Stimulated activated CD4-positive, alpha-beta T cell treated with anti-CD3 and anti-CD28 coated beads, Interleukin-2, amount 100 ng/mL, for 24 hours (primary cell): ENCODE measurements at regions not wholly inside any gene's neighbourhood (a gene's known extent, or its start where the extent isn't known, plus 50 kb on each side); places are given as distances from the start of the nearest gene placed in this dataset.
"Not testable (repeated sequence)": the region's sequence is repeated elsewhere in the genome, so short reads cannot be mapped to it uniquely, and the experiment has no call there.

Experiments used
- DNase-seq, 2 donors: peaks; one replicate each; pipeline ENCODE4 v3.0.0-alpha.2; 2020

DNA sequence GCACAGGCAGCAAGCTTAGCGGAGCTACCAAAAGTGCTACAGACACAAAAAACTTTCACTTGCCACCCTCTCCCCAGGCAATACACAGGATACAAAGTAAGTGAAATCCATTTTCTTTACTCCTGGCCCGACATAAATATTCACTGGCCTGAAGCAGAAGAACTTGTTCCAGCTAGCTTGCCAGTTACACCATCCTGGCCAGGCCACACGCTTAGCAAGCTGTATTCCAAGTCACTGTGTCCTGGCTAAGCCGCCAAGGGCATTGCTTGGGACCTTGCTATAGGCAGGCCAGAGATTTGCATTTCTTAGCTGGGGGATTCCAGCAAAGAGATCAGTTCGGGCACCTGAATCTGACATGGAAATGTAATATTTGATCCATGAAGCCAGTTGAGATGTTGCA, 71.0 kb upstream of the SLC1A3 start:
- DNase-seq = no peak

DNA sequence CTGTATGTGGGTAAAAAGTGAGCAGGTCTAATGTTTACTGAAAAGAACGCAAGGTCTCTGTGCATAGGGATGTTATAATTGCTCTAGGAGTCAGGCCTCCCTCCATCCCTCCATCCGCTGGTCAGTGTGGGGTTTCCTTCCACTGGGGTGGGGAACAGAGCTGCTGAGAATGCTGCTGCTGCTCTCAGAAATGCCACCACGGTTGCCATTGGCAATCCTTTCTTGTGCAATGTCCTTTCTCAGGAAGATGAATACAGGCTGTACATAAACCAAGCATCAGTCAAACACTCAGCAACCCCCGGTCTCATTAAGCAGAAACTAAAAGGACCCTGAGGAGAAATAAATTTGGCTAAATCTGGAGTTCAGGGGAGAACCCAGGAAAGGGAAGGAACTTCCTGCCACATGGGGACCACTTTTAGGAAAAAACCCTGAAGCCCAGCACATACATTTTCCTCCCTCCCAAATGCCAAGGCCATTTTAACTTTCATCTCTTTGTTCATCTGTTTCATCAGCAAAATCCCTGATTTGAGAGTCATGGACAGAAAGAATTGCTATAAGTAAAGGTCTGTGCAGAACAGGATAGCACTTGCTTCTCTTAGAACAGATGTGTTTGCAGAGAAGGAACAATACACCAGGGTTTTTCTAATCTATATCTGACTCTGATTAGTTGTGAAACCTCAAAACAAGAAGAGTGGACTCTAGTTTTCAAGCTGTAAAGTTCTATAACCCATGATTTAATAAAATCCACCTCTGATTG, 70.4 kb upstream of the SLC1A3 start:
- no peak for DNase-seq

DNA sequence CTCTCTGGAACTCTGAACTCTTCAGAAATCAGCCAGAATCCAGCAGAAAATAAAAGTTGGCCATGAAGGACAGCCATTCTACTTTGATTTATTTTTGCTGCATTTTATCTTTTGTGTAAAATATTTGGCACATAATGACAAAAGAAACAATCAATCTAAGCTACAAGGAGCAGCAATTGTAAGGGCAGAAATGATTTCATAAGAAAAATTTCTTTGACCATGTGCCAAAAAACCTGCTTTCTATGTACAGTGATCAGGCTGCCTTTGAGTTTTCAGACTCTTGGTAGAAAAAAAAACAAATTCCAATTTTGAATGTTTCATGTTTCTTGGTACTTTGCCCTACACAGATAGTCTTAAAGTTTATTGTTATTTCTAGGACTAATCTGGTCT, 69.8 kb upstream of the SLC1A3 start:
- DNase-seq = no peak

DNA sequence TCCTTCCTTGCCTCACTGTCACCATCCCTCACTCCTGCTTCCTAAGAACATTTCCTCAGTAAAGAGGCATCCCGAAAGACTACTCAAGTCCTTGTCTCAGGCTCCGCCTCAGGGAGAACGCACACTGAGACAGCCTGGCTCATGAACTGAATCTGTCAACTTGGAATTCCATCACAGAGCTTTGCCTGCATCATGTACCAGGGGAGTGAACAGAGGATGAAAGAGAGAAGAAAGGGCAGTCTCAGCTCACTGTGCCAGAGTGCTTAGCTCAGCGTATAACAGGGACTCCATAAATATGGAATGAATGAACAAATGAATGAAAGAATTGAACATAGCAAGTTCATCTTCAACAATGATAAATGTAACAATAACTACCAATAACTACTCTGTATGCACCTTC, 68.7 kb upstream of the SLC1A3 start:
- no peak for DNase-seq

GRCh38 chr5:36552651-36553393, 53.6 kb upstream of the SLC1A3 start:
- DNase-seq = no peak

- DNase-seq = not testable (repeated sequence)
These were observed 51.4 kb upstream of the SLC1A3 start for GRCh38 chr5:36555035-36555434.
